GM19372 (cell line): ENCODE measurements at regions not wholly inside any gene's neighbourhood (a gene's known extent, or its start where the extent isn't known, plus 50 kb on each side); places are given as distances from the start of the nearest gene placed in this dataset.

Experiments
- ATAC-seq: cut with Tn5 transposase; IDR thresholded peaks from one replicate; pipeline ENCODE4 v1.9.1; 2021; ENCODE audit warnings: mild to moderate bottlenecking, low read depth, moderate library complexity; ENCODE audit not compliant: unreplicated experiment

- no peak for ATAC-seq
Observed at GRCh38 chr15:95981209-95981608, 349.3 kb upstream of the NR2F2 start.

DNA sequence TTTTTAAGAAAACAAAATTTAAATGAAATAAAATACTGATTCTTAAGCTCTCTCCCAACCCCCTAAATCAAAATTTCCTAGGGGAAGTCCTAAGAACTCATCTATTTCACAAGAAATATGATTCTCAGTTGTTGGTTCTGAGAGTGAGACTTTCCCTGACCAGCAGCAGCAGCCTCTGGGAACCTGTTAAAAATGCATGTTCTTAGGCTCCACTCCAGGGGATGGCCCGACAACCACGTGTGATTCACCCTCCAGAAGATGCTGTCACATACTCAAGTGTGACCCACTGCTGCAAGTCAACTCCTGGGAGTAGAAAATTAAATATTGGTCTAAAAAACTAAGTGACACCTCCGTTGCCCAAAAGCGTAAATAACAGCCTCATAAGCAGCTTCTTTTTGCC, 343.2 kb upstream of the NR2F2 start:
- no peak for ATAC-seq

- no peak for ATAC-seq
Observed at GRCh38 chr15:95987886-95988573, 342.5 kb upstream of the NR2F2 start.

GRCh38 chr15:95988574-95988887, 342.0 kb upstream of the NR2F2 start:
- no peak for ATAC-seq

DNA sequence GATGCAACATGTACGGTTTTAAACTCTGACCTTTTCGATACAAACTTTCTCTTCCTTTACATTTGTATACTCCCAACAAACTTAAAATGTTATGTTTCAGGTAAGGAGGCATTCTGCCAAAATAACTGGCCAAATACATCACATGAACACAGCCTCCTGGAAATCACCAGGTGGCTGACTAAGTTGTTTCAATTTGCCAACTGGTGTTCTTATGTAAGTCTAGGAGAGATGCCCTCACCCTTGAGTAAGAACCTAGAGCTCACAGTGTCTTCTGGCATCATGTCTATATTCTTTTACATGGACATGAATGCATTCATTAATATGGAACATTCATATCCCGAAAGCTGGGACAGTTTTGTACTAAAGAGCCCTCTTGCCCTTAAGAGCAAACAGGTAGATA, 341.1 kb upstream of the NR2F2 start:
- ATAC-seq: no peak

DNA sequence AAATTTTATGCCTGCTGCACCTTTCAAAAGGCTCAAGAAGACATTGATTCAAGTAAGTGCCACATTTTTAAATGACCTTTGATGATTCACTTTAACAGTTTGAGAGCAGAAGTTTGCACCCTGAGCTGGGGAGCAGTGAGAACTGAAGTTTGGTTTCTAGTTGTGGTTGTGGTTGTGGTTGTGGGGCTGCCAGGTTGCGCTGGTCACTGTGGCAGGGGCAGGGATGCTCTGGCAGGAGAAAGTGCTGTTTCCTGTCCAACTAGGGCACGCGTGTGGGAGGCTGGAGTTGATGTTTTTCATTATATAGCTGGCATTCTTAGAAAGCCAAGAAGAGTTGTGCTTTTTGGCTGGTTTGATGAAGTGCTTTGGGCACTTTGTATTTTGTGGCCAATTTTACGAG, 339.7 kb upstream of the NR2F2 start:
- ATAC-seq: no peak

- no peak for ATAC-seq
Observed at GRCh38 chr15:95994418-95994817, 336.1 kb upstream of the NR2F2 start.

- ATAC-seq: no peak
Observed at GRCh38 chr15:95995375-95996168, 334.9 kb upstream of the NR2F2 start.

DNA sequence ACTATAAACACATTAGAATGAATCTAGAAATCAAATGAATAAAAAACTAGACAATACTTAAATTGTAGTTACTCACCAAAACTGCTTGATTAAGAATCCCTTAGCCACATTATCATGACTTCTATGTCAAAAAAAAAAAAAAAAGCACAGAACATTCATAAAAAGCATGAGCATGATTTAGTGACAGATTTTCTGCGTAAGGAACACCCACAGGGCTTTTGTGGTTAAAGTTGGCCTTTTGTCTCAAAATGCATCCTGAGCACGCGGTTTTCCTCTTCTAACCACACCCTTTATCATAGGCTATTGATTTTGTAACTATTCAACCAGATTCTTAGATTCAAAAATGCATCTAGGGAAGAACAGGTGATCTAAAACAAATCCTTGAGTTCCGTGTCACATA, 334.0 kb upstream of the NR2F2 start:
- ATAC-seq: no peak

DNA sequence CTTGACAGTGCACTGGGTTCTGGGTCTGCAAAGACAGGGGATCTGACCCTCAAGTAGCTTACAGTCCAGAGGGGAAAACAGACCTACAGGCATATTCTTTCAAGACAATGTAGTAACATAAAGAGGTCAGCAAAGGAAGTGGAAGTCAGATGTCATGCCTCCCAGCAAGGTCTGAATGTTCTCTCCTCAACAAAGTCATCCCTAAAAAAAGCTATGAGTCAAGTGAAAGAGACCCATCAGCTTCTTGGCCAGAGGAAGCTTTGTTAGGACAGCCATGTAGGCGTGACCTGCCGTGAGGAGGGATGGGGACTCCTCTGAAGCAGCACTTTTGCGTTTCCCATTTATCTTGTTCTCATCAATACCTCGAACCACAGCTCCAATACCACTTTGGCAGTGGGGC, 331.6 kb upstream of the NR2F2 start:
- ATAC-seq: no peak

DNA sequence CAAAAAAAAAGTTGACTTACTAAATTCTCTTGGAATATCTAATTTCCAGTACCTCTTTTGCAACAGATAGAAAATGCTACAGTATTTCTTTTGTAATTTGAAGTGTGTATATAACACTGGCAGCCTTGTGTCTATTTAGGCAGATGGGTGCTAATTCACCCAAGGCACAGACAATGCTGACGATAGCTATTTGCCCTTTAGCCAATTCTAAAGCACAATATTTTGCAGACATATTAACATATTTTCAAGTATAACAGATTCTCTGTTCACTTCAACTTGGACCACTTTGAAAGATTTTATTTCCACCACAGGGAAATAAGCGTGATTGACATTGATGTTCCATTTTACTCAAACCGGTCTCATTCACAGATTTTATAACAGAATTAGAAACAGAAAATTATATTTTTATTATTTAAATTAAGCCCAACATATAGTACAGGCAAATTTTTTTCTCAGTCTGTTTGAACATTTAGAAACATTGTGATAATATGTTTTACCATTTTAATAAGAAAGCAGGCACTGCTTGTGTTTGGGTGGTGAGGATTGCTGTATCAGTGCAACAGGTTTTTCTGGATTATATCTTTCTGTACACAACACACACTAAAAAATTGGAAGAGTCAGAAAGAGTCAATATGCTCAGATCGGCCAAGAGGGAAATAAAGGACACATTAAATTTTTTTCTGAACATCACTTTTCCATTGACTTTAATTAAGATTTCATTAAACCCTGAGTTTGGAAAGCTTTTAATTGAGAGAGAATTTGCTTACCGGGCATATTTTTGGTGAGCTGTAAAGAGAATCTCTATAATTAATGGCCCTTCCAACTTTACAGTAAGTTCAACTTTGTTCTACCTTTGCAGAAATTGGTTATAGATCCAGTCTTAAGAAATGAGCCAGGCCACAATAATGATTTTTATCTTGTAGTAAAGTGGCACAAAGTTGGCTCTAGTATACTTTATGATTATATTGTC, 327.3 kb upstream of the NR2F2 start:
- no peak for ATAC-seq

GRCh38 chr15:96005906-96006305, 324.6 kb upstream of the NR2F2 start:
- ATAC-seq: no peak

DNA sequence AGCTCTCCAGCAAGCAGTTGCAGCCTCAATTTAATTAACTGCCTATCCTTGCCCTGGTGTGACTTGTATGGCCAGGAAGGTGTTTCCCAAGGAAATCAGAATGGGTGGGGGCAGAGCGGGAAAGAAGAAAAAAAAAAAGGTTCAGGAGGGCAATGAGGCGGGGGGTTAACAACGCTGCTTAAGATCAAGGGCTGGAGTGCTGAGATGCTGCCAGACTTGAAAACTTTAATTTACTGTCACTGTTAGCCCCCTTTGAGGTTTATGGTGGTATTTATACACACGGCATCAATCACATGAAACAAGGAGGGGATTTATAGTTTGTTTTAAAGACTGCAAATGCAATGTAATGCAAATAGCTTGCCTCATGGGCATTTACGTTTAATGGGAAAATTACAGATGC, 319.4 kb upstream of the NR2F2 start:
- no peak for ATAC-seq

- no peak for ATAC-seq
Observed at GRCh38 chr15:96014939-96015338, 315.6 kb upstream of the NR2F2 start.

GRCh38 chr15:96019114-96019513, 311.4 kb upstream of the NR2F2 start:
- no peak for ATAC-seq

DNA sequence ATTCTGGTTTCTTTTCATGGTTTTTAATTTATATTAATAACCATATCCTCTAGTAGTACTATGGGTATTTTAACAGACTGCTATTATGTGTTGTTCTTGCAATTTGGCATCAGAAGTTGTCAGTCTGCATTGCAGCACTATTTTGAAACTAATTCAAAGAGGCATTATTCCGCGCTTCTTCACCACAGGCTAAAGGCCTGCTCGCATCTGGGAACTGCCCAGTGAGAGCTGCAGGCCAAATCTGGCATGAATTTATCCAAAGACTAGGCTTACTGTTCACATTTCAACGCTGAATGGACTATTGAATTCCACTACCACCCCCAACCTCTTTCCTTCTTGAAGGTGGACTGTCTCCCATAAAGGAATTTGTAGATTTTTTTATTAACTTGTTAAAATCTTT, 310.4 kb upstream of the NR2F2 start:
- no peak for ATAC-seq

GRCh38 chr15:96020797-96021196, 309.7 kb upstream of the NR2F2 start:
- no peak for ATAC-seq

- no peak for ATAC-seq
Observed at GRCh38 chr15:96023081-96023480, 307.4 kb upstream of the NR2F2 start.

GRCh38 chr15:96027501-96027900, 303.0 kb upstream of the NR2F2 start:
- ATAC-seq: no peak

DNA sequence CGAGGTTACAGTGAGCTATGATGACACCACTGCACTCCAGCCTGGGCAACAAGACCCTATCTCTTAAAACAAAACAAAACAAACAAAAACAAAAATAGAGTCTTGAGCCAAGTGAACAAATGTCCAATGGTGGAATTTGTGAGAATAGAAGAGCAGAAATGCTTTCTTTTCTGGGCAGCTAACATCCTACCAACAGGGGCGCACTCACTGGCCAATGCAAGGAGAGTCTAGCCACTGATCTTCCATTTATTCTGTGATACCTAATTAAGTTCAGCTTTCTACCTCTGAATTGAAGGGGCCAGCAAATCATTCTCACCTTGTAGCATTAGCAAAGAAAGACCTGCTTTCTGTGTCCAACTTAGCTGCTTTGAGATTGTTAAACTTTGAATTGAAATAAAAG, 301.9 kb upstream of the NR2F2 start:
- ATAC-seq: no peak

- ATAC-seq: no peak
Observed at GRCh38 chr15:96029172-96029571, 301.3 kb upstream of the NR2F2 start.
